ENCODE measurements at regions not wholly inside any gene's neighbourhood (a gene's known extent, or its start where the extent isn't known, plus 50 kb on each side); places are given as distances from the start of the nearest gene placed in this dataset.

DNA sequence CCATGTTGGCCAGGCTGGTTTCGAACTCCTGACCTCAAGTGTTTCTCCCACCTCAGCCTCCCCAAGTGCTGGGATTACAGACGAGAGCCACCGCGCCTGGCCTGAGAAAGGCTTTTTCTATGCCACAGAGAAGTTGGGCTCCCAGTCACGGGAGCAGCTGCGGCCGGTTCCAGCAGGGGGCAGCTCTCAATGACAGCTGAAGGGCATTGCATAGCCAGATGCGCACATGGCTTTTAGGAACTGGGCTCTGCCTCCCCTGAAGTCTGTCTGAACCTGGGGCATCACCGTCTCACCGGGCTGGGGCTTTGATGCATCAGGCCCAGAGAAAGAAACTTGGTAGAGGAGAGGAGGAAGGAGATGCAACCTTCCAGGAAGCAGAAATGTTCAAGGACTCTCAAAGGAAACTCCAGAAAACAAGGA, 84.2 kb upstream of the LAPTM4A start:
- TF ChIP-seq, protein P1, sequence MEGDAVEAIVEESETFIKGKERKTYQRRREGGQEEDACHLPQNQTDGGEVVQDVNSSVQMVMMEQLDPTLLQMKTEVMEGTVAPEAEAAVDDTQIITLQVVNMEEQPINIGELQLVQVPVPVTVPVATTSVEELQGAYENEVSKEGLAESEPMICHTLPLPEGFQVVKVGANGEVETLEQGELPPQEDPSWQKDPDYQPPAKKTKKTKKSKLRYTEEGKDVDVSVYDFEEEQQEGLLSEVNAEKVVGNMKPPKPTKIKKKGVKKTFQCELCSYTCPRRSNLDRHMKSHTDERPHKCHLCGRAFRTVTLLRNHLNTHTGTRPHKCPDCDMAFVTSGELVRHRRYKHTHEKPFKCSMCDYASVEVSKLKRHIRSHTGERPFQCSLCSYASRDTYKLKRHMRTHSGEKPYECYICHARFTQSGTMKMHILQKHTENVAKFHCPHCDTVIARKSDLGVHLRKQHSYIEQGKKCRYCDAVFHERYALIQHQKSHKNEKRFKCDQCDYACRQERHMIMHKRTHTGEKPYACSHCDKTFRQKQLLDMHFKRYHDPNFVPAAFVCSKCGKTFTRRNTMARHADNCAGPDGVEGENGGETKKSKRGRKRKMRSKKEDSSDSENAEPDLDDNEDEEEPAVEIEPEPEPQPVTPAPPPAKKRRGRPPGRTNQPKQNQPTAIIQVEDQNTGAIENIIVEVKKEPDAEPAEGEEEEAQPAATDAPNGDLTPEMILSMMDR (IDR thresholded peaks at IDR 0.05): peak; percentile 92
- no peak for TF ChIP-seq POLR2AphosphoS5 (IDR thresholded peaks at IDR 0.05; ENCODE audit: low read depth, low read length)
- TF ChIP-seq SIN3A (IDR thresholded peaks at IDR 0.05; ENCODE audit: borderline replicate concordance, insufficient read depth, low read depth, low read length): no peak
- TF ChIP-seq, protein P2, sequence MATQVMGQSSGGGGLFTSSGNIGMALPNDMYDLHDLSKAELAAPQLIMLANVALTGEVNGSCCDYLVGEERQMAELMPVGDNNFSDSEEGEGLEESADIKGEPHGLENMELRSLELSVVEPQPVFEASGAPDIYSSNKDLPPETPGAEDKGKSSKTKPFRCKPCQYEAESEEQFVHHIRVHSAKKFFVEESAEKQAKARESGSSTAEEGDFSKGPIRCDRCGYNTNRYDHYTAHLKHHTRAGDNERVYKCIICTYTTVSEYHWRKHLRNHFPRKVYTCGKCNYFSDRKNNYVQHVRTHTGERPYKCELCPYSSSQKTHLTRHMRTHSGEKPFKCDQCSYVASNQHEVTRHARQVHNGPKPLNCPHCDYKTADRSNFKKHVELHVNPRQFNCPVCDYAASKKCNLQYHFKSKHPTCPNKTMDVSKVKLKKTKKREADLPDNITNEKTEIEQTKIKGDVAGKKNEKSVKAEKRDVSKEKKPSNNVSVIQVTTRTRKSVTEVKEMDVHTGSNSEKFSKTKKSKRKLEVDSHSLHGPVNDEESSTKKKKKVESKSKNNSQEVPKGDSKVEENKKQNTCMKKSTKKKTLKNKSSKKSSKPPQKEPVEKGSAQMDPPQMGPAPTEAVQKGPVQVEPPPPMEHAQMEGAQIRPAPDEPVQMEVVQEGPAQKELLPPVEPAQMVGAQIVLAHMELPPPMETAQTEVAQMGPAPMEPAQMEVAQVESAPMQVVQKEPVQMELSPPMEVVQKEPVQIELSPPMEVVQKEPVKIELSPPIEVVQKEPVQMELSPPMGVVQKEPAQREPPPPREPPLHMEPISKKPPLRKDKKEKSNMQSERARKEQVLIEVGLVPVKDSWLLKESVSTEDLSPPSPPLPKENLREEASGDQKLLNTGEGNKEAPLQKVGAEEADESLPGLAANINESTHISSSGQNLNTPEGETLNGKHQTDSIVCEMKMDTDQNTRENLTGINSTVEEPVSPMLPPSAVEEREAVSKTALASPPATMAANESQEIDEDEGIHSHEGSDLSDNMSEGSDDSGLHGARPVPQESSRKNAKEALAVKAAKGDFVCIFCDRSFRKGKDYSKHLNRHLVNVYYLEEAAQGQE (IDR thresholded peaks at IDR 0.05; ENCODE audit: insufficient read depth in 1 of 2, low read depth in 2 of 2, low read length in 1 of 2): no peak
- no peak for TF ChIP-seq TCF7L2 (IDR thresholded peaks at IDR 0.05; ENCODE audit: low read depth, low read length)
